ENCODE measurements at regions not wholly inside any gene's neighbourhood (a gene's known extent, or its start where the extent isn't known, plus 50 kb on each side); places are given as distances from the start of the nearest gene placed in this dataset.

DNA sequence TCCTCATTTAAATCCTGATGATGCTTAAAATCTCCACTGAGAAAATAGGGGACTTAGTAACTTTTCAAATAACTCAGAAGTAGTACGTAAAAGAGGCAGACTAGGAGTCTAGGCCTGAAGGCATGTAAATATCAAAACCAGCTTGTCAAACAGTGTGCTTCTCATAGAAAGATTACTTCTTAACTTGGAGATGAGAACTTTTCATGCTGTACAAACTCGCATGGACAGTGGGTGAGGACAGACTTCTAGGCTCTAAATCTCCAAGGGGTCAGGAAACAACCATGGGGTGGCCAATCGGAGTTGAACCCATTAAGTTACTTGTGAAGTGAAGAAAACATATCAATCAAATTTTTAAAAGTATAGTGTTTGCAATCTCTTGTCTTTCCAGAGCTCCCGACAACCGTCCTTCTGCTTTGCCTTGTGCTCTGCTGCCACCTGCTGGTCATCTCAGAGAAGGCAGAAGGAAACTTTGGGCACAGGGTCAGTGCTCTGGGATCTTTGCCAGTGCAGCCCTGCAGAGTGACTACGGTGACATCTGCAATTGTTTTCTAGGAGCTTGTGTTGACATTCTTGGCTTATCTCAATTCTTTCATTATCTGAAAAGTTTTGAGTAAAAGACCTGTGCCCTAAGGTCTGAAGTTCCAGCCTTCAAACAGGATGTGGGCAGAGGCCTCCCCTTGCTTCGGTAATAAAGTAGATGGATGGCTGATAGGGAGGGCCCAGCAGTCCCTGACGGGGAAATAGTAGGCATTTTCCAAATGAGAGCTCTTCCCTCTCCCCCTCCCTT is 105.1 kb upstream of the PDE4B start:
- TF ChIP-seq, protein P1, sequence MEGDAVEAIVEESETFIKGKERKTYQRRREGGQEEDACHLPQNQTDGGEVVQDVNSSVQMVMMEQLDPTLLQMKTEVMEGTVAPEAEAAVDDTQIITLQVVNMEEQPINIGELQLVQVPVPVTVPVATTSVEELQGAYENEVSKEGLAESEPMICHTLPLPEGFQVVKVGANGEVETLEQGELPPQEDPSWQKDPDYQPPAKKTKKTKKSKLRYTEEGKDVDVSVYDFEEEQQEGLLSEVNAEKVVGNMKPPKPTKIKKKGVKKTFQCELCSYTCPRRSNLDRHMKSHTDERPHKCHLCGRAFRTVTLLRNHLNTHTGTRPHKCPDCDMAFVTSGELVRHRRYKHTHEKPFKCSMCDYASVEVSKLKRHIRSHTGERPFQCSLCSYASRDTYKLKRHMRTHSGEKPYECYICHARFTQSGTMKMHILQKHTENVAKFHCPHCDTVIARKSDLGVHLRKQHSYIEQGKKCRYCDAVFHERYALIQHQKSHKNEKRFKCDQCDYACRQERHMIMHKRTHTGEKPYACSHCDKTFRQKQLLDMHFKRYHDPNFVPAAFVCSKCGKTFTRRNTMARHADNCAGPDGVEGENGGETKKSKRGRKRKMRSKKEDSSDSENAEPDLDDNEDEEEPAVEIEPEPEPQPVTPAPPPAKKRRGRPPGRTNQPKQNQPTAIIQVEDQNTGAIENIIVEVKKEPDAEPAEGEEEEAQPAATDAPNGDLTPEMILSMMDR (IDR thresholded peaks at IDR 0.05) = peak; percentile 92 to 99 (median 96)
- TF ChIP-seq POLR2A (IDR thresholded peaks at IDR 0.05) = no peak

Data from heart left ventricle (tissue), 13 donors.